Transverse colon (tissue), 4 donors: ENCODE measurements at regions not wholly inside any gene's neighbourhood (a gene's known extent, or its start where the extent isn't known, plus 50 kb on each side); places are given as distances from the start of the nearest gene placed in this dataset.

Experiments
- POLR2A ChIP-seq: fragments of 450-650 bp; IDR thresholded peaks from one replicate; pipeline ENCODE4 v1.6.1; 2016; ENCODE audit warnings: antibody characterized with exemption, mild to moderate bottlenecking, moderate library complexity
- POLR2AphosphoS5 ChIP-seq, 3 donors: sonication (generic); formaldehyde crosslinking; IDR thresholded peaks; one replicate each; pipeline ENCODE4 v1.6.1; 2016; ENCODE audit warnings: antibody characterized with exemption in 3 of 3
- TF ChIP-seq, protein P1 (sequence below), 5 experiments: fragments of 200-600 bp in 3 of 5; fragments of 450-650 bp in 2 of 5; sonication (generic) in 3 of 5; IDR thresholded peaks; 1 replicate in 2 of 5; 2 replicates in 3 of 5; pipeline ENCODE4 v1.5.1; 2016 to 2017; ENCODE audit warnings: antibody characterized with exemption in 5 of 5, inconsistent platforms in 3 of 5, mild to moderate bottlenecking in 2 of 5, moderate library complexity in 1 of 5

DNA sequence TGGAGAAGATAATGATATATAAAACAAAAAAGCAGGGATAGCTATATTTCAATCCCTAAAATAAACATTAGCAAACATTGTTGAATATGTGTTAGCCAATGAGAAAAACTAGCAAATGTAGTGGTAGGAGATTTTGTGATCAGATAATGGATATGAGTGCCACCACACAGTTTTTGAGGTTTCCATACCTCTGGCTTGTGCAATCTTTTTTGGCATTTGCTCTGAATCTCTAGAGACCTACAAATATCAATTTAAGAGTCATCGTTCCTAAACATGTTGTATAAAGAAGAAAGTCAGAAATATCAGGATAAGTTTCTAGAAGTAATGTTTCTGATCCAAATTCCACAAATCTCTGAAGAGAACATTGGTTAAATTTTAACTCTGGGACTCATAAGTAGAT is 308.7 kb downstream of the PDGFC start:
- TF ChIP-seq, protein P1, sequence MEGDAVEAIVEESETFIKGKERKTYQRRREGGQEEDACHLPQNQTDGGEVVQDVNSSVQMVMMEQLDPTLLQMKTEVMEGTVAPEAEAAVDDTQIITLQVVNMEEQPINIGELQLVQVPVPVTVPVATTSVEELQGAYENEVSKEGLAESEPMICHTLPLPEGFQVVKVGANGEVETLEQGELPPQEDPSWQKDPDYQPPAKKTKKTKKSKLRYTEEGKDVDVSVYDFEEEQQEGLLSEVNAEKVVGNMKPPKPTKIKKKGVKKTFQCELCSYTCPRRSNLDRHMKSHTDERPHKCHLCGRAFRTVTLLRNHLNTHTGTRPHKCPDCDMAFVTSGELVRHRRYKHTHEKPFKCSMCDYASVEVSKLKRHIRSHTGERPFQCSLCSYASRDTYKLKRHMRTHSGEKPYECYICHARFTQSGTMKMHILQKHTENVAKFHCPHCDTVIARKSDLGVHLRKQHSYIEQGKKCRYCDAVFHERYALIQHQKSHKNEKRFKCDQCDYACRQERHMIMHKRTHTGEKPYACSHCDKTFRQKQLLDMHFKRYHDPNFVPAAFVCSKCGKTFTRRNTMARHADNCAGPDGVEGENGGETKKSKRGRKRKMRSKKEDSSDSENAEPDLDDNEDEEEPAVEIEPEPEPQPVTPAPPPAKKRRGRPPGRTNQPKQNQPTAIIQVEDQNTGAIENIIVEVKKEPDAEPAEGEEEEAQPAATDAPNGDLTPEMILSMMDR (IDR thresholded peaks at IDR 0.05), result no peak
- TF ChIP-seq POLR2AphosphoS5 (IDR thresholded peaks at IDR 0.05) (no peak), POLR2A (no peak)
